Upper lobe of right lung (tissue), 1 donor: ENCODE measurements at regions not wholly inside any gene's neighbourhood (a gene's known extent, or its start where the extent isn't known, plus 50 kb on each side); places are given as distances from the start of the nearest gene placed in this dataset.

ENCODE experiments used
- ATAC-seq: fragments of 200-7000 bp; cut with Tn5 transposase; one replicate; pipeline ENCODE4 v1.9.1; 2020; ENCODE audit warnings: mild to moderate bottlenecking, moderate library complexity
- DNase-seq: peaks from one replicate; pipeline ENCODE4 v3.0.0-alpha.2; 2020
- H3K27ac ChIP-seq: fragments of 200-600 bp; one replicate; pipeline ENCODE4 v1.8.0; 2022
- H3K27me3 ChIP-seq: fragments of 200-600 bp; one replicate; pipeline ENCODE4 v1.8.0; 2022; ENCODE audit warnings: mild to moderate bottlenecking
- H3K36me3 ChIP-seq: fragments of 200-600 bp; one replicate; pipeline ENCODE4 v1.8.0; 2022
- H3K4me1 ChIP-seq: fragments of 200-600 bp; one replicate; pipeline ENCODE4 v1.8.0; 2022
- H3K4me3 ChIP-seq: fragments of 200-600 bp; one replicate; pipeline ENCODE4 v1.8.0; 2022; ENCODE audit warnings: mild to moderate bottlenecking
- H3K9me3 ChIP-seq: fragments of 200-600 bp; one replicate; pipeline ENCODE4 v1.8.0; 2022
- CTCF ChIP-seq: fragments of 200-600 bp; IDR thresholded peaks from one replicate; pipeline ENCODE4 v1.8.0; 2022; ENCODE audit warnings: antibody characterized with exemption
- intact Hi-C: fragments of 100-400 bp; cut with DNase I; formaldehyde crosslinking; loops from one replicate; pipeline ENCODE4 v1.11.0; 2022
- donor health status: DM: no; HTN: yes; CAD: no; lungs with severe emphysema.

- TF ChIP-seq CTCF, result no peak
- H3K4me3 ChIP-seq, result no peak overlapping the region
- intact Hi-C loops, result no loop called here
- H3K4me1 ChIP-seq, result peaks cover 15% of the 10 kb centered on the region
- H3K27me3 ChIP-seq, result no peaks in the 10 kb centered on the region
- no peaks in the 10 kb centered on the region for H3K36me3 ChIP-seq
- peak; percentile 30 for ATAC-seq
- H3K27ac ChIP-seq, result no peak overlapping the region
- DNase-seq, result peak; percentile 46
- no peaks in the 10 kb centered on the region for H3K9me3 ChIP-seq
Measured at GRCh38 chr9:89814340-89815040, 209.7 kb downstream of the GADD45G start.

GRCh38 chr9:89815061-89815902, 210.5 kb downstream of the GADD45G start:
- DNase-seq (no peak), ATAC-seq (no peak)
- H3K27ac ChIP-seq, result no peak overlapping the region
- TF ChIP-seq CTCF, result no peak
- H3K9me3 ChIP-seq, result no peaks in the 10 kb centered on the region
- H3K4me1 ChIP-seq, result peaks cover 15% of the 10 kb centered on the region
- intact Hi-C loops, result no loop called here
- H3K4me3 ChIP-seq, result no peak overlapping the region
- no peaks in the 10 kb centered on the region for H3K36me3 ChIP-seq
- H3K27me3 ChIP-seq, result no peaks in the 10 kb centered on the region

- Histone ChIP-seq H3K27me3 (no peaks in the 10 kb centered on the region), H3K4me1 (peaks cover 15% of the 10 kb centered on the region), H3K4me3 (no peak overlapping the region), H3K9me3 (no peaks in the 10 kb centered on the region), H3K27ac (no peak overlapping the region), H3K36me3 (no peaks in the 10 kb centered on the region)
- no peak for TF ChIP-seq CTCF
- intact Hi-C loops, result no loop called here
- peak; percentile 22 for ATAC-seq
- DNase-seq, result peak; percentile 54
Measured at GRCh38 chr9:89815903-89816573, 211.2 kb downstream of the GADD45G start.

- intact Hi-C loops, result no loop called here
- no peak for ATAC-seq
- H3K4me1 ChIP-seq, result peaks cover 15% of the 10 kb centered on the region
- H3K9me3 ChIP-seq, result no peaks in the 10 kb centered on the region
- DNase-seq, result peak; percentile 52
- no peaks in the 10 kb centered on the region for H3K36me3 ChIP-seq
- H3K27ac ChIP-seq, result no peak overlapping the region
- no peaks in the 10 kb centered on the region for H3K27me3 ChIP-seq
- H3K4me3 ChIP-seq, result no peak overlapping the region
- no peak for TF ChIP-seq CTCF
Measured at GRCh38 chr9:89817151-89817950, 212.5 kb downstream of the GADD45G start.

- ATAC-seq (no peak), DNase-seq (no peak)
- Histone ChIP-seq H3K4me3 (no peak overlapping the region), H3K9me3 (no peaks in the 10 kb centered on the region), H3K36me3 (no peaks in the 10 kb centered on the region), H3K27me3 (no peaks in the 10 kb centered on the region), H3K27ac (no peak overlapping the region), H3K4me1 (peaks cover 9% of the 10 kb centered on the region)
- intact Hi-C loops, result no loop called here
- TF ChIP-seq CTCF, result no peak
Measured at GRCh38 chr9:89820337-89820736, 215.5 kb downstream of the GADD45G start.
